Gastroesophageal sphincter (tissue), 4 donors: ENCODE measurements at regions not wholly inside any gene's neighbourhood (a gene's known extent, or its start where the extent isn't known, plus 50 kb on each side); places are given as distances from the start of the nearest gene placed in this dataset.

Experiments
- ATAC-seq: fragments of 150-250 bp; one replicate; pipeline ENCODE4 v1.9.1; 2016; ENCODE audit warnings: mild to moderate bottlenecking, moderate library complexity
- H3K27ac ChIP-seq, 4 donors: fragments of 200-600 bp; sonication (generic) in 3 of 4; 1 replicate in 3 of 4; 2 replicates in 1 of 4; pipeline ENCODE4 v1.5.1; 2016 to 2019
- H3K27me3 ChIP-seq: fragments of 200-600 bp; sonication (generic); one replicate; pipeline ENCODE4 v1.5.1; 2019
- H3K36me3 ChIP-seq, 2 donors: fragments of 200-600 bp; sonication (generic); one replicate each; pipeline ENCODE4 v1.5.1; 2019; ENCODE audit warnings: control low read depth in 1 of 2
- H3K4me1 ChIP-seq, 3 donors: fragments of 200-600 bp; sonication (generic); 1 replicate in 2 of 3; 2 replicates in 1 of 3; pipeline ENCODE4 v1.5.1; 2016 to 2019; ENCODE audit warnings: control low read depth in 2 of 3
- H3K4me3 ChIP-seq, 2 donors: fragments of 200-600 bp; sonication (generic); one replicate each; pipeline ENCODE4 v1.5.1; 2019; ENCODE audit warnings: mild to moderate bottlenecking in 1 of 2, moderate library complexity in 1 of 2
- H3K9me3 ChIP-seq, 3 donors: fragments of 200-600 bp; sonication (generic); one replicate each; pipeline ENCODE4 v1.5.1; 2017 to 2019; ENCODE audit warnings: control low read depth in 2 of 3
- CTCF ChIP-seq, 4 experiments: fragments of 200-600 bp in 2 of 4; fragments of 450-650 bp in 2 of 4; sonication (generic) in 1 of 4; IDR thresholded peaks; one replicate each; pipeline ENCODE4 v1.5.1; 2017 to 2019; ENCODE audit warnings: antibody characterized with exemption in 4 of 4, mild to moderate bottlenecking in 2 of 4, moderate library complexity in 2 of 4
- EP300 ChIP-seq: sonication (generic); formaldehyde crosslinking; IDR thresholded peaks from one replicate; pipeline ENCODE4 v1.6.1; 2017; ENCODE audit warnings: antibody characterized with exemption, mild to moderate bottlenecking
- POLR2A ChIP-seq, 2 donors: fragments of 450-650 bp; IDR thresholded peaks; one replicate each; pipeline ENCODE4 v1.6.1; 2017; ENCODE audit warnings: antibody characterized with exemption in 2 of 2, mild to moderate bottlenecking in 2 of 2, moderate library complexity in 1 of 2
- POLR2AphosphoS5 ChIP-seq: sonication (generic); formaldehyde crosslinking; IDR thresholded peaks from one replicate; pipeline ENCODE4 v1.6.1; 2017; ENCODE audit warnings: antibody characterized with exemption
- WGBS, 2 donors: methylation state at CpG; one replicate each; pipeline ENCODE4 v1.1.5; 2018; ENCODE audit warnings: low coverage in 1 of 2; 5-methylcytosine and 5-hydroxymethylcytosine counted together

- H3K27ac ChIP-seq: no peak overlapping the region
- H3K27me3 ChIP-seq: no peaks in the 10 kb centered on the region
- peaks cover 0 to 11% of the 10 kb centered on the region in 2 donors for H3K36me3 ChIP-seq
- no peak for ATAC-seq
- peaks cover 0 to 25% (median 14%) of the 10 kb centered on the region in 3 donors for H3K4me1 ChIP-seq
- no peak for TF ChIP-seq EP300
- 83% methylated on average over 1 of the region's 1 CpG; no CpG with 5 or more reads in 1 of the 2 donors for WGBS, 2 donors
- H3K9me3 ChIP-seq: no peaks in the 10 kb centered on the region
- no peak overlapping the region for H3K4me3 ChIP-seq
Observed at GRCh38 chr20:19819149-19819548, 61.1 kb downstream of the RIN2 start.

- WGBS, 2 donors: 75 to 85% methylated on average over 2 to 4 of the region's 4 CpGs
- Histone ChIP-seq H3K27ac (no peak overlapping the region), H3K4me1 (peaks cover 0 to 10% (median 6%) of the 10 kb centered on the region in 3 donors), H3K27me3 (no peaks in the 10 kb centered on the region), H3K9me3 (no peaks in the 10 kb centered on the region), H3K36me3 (peaks cover 0 to 16% of the 10 kb centered on the region in 2 donors), H3K4me3 (no peak overlapping the region)
- TF ChIP-seq POLR2AphosphoS5: no peak
- no peak for TF ChIP-seq EP300
- no peak for TF ChIP-seq CTCF (IDR thresholded peaks at IDR 0.05)
- TF ChIP-seq POLR2A (IDR thresholded peaks at IDR 0.05): no peak
- ATAC-seq: no peak
Observed at GRCh38 chr20:19820555-19821211, 62.6 kb downstream of the RIN2 start.

GRCh38 chr20:19821606-19822005 is 63.5 kb downstream of the RIN2 start:
- H3K9me3 ChIP-seq: no peaks in the 10 kb centered on the region
- H3K27me3 ChIP-seq: no peaks in the 10 kb centered on the region
- TF ChIP-seq CTCF (IDR thresholded peaks at IDR 0.05) (no peak), POLR2AphosphoS5 (no peak)
- H3K36me3 ChIP-seq: peaks cover 0 to 16% of the 10 kb centered on the region in 2 donors
- no peak overlapping the region for H3K27ac ChIP-seq
- ATAC-seq: no peak
- 80 to 82% methylated on average over 3 of the region's 3 CpGs for WGBS, 2 donors
- no peak overlapping the region for H3K4me3 ChIP-seq
- H3K4me1 ChIP-seq: peaks cover 0 to under 1% (median 0%) of the 10 kb centered on the region in 3 donors

- no peaks in the 10 kb centered on the region for H3K27me3 ChIP-seq
- H3K9me3 ChIP-seq: no peaks in the 10 kb centered on the region
- no peaks in the 10 kb centered on the region for H3K4me1 ChIP-seq
- TF ChIP-seq CTCF (IDR thresholded peaks at IDR 0.05) (no peak), POLR2AphosphoS5 (no peak), EP300 (no peak), POLR2A (IDR thresholded peaks at IDR 0.05) (no peak)
- whole genome bisulfite sequencing, 2 donors: 88% methylated on average over 3 of the region's 5 CpGs
- H3K36me3 ChIP-seq: peaks cover 0 to 16% of the 10 kb centered on the region in 2 donors
- peak overlapping the region in 2 of 4 donors; percentile 25 to 36 for H3K27ac ChIP-seq
- H3K4me3 ChIP-seq: no peak overlapping the region
- ATAC-seq: no peak
Observed at GRCh38 chr20:19823216-19823615, 65.2 kb downstream of the RIN2 start.

- Histone ChIP-seq H3K27me3 (no peaks in the 10 kb centered on the region), H3K36me3 (peaks cover 0 to 16% of the 10 kb centered on the region in 2 donors), H3K27ac (peak overlapping the region in 2 of 4 donors; percentile 25 to 36), H3K9me3 (no peaks in the 10 kb centered on the region), H3K4me1 (no peaks in the 10 kb centered on the region), H3K4me3 (no peak overlapping the region)
- WGBS, 2 donors: 74 to 93% methylated on average over 9 to 10 of the region's 10 CpGs
- ATAC-seq: peak; percentile 48
- TF ChIP-seq POLR2A (IDR thresholded peaks at IDR 0.05) (no peak), EP300 (no peak), POLR2AphosphoS5 (no peak), CTCF (IDR thresholded peaks at IDR 0.05) (no peak)
Observed at GRCh38 chr20:19823971-19824370, 65.9 kb downstream of the RIN2 start.
